ENCODE measurements at regions not wholly inside any gene's neighbourhood (a gene's known extent, or its start where the extent isn't known, plus 50 kb on each side); places are given as distances from the start of the nearest gene placed in this dataset.

DNA sequence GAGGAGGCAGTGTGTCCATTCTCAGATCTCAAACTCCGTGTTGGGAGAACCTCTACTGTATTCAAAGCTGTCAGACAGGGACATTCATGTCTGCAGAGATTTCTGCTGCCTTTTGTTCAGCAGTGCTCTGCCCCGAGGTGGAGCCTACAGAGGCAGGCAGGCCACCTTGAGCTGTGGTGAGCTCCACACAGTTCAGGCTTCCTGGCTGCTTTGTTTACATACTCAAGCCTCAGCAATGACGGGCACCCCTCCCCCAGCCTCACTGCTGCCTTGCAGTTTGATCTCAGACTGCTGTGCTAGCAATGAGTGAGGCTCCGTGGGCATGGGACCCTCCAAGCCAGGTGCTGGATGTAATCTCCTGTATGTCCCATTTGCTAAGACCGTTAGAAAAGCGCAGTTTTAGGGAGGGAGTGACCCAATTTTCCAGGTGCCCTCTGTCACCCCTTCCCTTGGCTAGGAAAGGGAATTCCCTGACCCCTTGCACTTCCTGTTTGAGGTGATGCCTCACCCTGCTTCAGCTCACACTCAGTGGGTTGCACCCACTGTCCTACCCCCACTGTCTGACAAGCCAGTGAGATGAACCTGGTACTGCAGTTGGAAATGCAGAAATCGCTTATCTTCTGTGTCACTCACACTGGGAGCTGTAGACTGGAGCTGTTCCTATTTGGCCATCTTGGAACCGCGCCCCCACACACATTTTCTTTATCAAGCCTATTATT is 458.9 kb upstream of the HSFY2 start:
- H3K36me3 ChIP-seq: no peaks in the 10 kb centered on the region
- TF ChIP-seq, protein P1, sequence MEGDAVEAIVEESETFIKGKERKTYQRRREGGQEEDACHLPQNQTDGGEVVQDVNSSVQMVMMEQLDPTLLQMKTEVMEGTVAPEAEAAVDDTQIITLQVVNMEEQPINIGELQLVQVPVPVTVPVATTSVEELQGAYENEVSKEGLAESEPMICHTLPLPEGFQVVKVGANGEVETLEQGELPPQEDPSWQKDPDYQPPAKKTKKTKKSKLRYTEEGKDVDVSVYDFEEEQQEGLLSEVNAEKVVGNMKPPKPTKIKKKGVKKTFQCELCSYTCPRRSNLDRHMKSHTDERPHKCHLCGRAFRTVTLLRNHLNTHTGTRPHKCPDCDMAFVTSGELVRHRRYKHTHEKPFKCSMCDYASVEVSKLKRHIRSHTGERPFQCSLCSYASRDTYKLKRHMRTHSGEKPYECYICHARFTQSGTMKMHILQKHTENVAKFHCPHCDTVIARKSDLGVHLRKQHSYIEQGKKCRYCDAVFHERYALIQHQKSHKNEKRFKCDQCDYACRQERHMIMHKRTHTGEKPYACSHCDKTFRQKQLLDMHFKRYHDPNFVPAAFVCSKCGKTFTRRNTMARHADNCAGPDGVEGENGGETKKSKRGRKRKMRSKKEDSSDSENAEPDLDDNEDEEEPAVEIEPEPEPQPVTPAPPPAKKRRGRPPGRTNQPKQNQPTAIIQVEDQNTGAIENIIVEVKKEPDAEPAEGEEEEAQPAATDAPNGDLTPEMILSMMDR (IDR thresholded peaks at IDR 0.05): no peak
- no peak for TF ChIP-seq POLR2A (IDR thresholded peaks at IDR 0.05)
- DNase-seq: no peak
- H3K4me1 ChIP-seq: no peaks in the 10 kb centered on the region
- H3K27ac ChIP-seq: no peak overlapping the region
- H3K4me3 ChIP-seq: no peak overlapping the region
- no peaks in the 10 kb centered on the region for H3K27me3 ChIP-seq
- no peaks in the 10 kb centered on the region for H3K9me3 ChIP-seq

DNA sequence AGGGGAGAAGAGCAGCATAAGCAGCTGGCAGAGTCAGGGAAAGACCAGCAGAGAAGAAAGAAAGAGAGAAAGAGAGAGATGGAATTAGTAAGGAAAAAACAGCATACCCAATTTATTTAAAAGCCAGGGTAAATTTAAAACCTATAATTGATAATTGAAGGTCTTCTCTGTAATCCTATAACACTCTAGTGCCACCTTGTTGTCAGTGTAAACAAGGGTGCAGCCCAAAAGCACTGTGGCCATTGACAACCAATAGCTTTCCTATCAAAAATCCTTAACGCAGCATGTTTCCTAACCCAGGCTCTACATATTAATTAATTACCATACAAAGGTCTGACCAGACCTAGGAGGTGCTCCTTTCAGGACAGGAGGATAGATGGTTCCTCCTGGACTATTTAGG is 447.2 kb upstream of the HSFY2 start:
- Histone ChIP-seq H3K27ac (no peak overlapping the region), H3K36me3 (no peaks in the 10 kb centered on the region), H3K27me3 (no peaks in the 10 kb centered on the region), H3K4me1 (no peaks in the 10 kb centered on the region), H3K4me3 (no peak overlapping the region), H3K9me3 (no peaks in the 10 kb centered on the region)
- TF ChIP-seq, protein P1 (IDR thresholded peaks at IDR 0.05): no peak
- no peak for TF ChIP-seq POLR2A (IDR thresholded peaks at IDR 0.05)
- no peak for DNase-seq

DNA sequence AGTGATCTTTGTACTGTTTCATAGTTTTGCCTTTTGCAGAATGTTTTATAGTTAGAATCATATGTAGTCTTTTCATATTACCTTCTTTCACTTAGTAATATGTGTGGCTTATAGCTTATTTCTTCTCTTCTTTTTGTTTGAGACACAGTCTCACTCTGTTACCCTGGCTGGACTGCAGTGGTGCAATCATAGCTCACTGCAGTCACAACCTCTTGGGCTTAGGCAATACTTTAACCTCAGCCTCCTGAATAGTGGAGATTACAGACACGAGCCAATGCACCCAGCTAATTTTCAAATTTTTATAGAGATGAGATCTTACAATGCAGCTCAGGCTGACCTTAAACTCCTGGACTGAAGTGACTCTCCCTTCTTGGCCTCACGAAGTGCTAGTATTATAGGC is 435.4 kb upstream of the HSFY2 start:
- Histone ChIP-seq H3K27ac (no peak overlapping the region), H3K9me3 (no peaks in the 10 kb centered on the region), H3K4me3 (no peak overlapping the region), H3K36me3 (no peaks in the 10 kb centered on the region), H3K4me1 (no peaks in the 10 kb centered on the region), H3K27me3 (no peaks in the 10 kb centered on the region)
- no peak for DNase-seq
- no peak for TF ChIP-seq POLR2A (IDR thresholded peaks at IDR 0.05)

DNA sequence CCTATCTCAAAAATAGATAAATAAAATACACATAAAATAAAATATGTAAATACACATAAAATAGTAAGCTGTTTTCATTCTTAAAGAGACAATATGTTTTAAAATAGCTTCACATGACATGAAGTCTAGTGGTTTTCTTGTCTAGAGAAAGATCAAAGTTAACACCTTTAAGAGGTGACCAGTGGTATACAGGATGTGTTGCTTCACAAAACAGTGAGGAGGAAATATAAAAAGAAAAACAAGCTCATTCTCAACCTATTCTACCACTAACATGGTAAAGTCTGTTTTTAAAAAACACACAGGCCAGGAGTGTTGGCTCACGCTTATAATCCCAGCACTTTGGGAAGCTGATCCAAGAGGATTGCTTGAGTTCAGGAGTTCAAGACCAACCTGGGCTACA is 433.5 kb upstream of the HSFY2 start:
- Histone ChIP-seq H3K9me3 (no peaks in the 10 kb centered on the region), H3K4me3 (no peak overlapping the region), H3K27ac (no peak overlapping the region), H3K36me3 (no peaks in the 10 kb centered on the region), H3K4me1 (no peaks in the 10 kb centered on the region), H3K27me3 (no peaks in the 10 kb centered on the region)
- TF ChIP-seq, protein P1 (IDR thresholded peaks at IDR 0.05): no peak
- no peak for TF ChIP-seq POLR2A (IDR thresholded peaks at IDR 0.05)
- no peak for DNase-seq

DNA sequence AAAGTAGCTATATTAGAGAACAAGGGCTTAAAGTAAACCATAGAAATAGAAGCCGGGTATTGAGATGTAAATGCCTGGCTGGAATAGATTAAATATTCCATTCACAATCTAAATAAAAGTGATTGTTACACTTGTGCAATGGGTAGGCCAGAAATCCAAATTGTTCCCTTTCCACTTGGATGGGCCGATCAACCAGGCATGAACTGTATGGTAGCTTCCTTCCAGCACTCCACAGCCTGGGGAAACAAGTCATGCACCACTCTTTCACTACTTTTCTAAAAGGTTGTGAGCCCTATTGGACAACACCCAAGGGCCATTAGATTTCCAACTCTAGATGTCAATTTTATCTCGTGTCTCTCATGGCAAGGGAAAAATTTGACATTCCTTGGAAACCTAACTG is 407.3 kb upstream of the HSFY2 start:
- no peak overlapping the region for H3K4me3 ChIP-seq
- H3K27me3 ChIP-seq: no peaks in the 10 kb centered on the region
- no peak for DNase-seq
- no peaks in the 10 kb centered on the region for H3K36me3 ChIP-seq
- TF ChIP-seq, protein P1 (IDR thresholded peaks at IDR 0.05): no peak
- no peak for TF ChIP-seq POLR2A (IDR thresholded peaks at IDR 0.05)
- no peaks in the 10 kb centered on the region for H3K4me1 ChIP-seq
- no peak overlapping the region for H3K27ac ChIP-seq
- no peaks in the 10 kb centered on the region for H3K9me3 ChIP-seq

DNA sequence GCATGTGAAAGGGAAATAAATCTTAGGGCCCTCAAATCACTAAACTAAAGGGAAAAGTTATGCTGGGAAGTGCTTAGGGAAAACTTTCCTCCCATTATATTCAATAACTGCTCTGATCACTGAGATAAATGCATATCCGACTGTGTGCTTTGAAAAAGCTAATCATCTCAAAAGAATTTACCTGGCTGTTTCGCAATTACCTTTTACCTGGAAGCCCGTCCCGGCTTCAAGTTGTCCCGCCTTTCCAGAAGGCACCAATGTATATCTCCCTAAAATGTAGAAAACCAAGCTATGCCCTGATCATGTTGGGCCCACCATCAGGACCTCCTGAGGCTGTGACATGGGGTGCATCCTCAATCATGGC is 394.6 kb upstream of the HSFY2 start:
- H3K4me3 ChIP-seq: no peak overlapping the region
- no peaks in the 10 kb centered on the region for H3K36me3 ChIP-seq
- H3K4me1 ChIP-seq: no peaks in the 10 kb centered on the region
- TF ChIP-seq POLR2A (IDR thresholded peaks at IDR 0.05): no peak
- TF ChIP-seq, protein P1 (IDR thresholded peaks at IDR 0.05): no peak
- H3K9me3 ChIP-seq: no peaks in the 10 kb centered on the region
- H3K27ac ChIP-seq: no peak overlapping the region
- DNase-seq: no peak
- no peaks in the 10 kb centered on the region for H3K27me3 ChIP-seq
